ENCODE measurements at regions not wholly inside any gene's neighbourhood (a gene's known extent, or its start where the extent isn't known, plus 50 kb on each side); places are given as distances from the start of the nearest gene placed in this dataset.
"Not testable (repeated sequence)": the region's sequence is repeated elsewhere in the genome, so short reads cannot be mapped to it uniquely, and the experiment has no call there.

DNA sequence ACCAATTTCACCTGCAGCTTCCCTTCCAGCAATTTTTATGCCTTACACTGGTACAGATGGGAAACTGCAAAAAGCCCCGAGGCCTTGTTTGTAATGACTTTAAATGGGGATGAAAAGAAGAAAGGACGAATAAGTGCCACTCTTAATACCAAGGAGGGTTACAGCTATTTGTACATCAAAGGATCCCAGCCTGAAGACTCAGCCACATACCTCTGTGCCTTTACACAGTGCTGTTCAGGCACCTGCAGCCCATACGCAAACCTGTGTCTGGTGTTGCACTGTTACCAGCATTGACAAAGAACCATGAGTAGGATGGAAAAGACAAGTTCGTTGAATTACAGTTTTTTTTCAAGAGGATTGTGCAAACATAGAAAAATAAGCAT is 432.0 kb upstream of the OR4E1 start:
- Histone ChIP-seq H3K4me1 (ENCODE audit: low read depth) (no peaks in the 10 kb centered on the region), H3K9me3 (ENCODE audit: low read depth) (no peaks in the 10 kb centered on the region), H3K27ac (no peak overlapping the region), H3K27me3 (no peaks in the 10 kb centered on the region), H3K36me3 (no peaks in the 10 kb centered on the region), H3K4me3 (no peak overlapping the region)
- no peak for DNase-seq (ENCODE audit: low read depth in 1 of 2, low spot score in 1 of 2)
- TF ChIP-seq, protein P1, sequence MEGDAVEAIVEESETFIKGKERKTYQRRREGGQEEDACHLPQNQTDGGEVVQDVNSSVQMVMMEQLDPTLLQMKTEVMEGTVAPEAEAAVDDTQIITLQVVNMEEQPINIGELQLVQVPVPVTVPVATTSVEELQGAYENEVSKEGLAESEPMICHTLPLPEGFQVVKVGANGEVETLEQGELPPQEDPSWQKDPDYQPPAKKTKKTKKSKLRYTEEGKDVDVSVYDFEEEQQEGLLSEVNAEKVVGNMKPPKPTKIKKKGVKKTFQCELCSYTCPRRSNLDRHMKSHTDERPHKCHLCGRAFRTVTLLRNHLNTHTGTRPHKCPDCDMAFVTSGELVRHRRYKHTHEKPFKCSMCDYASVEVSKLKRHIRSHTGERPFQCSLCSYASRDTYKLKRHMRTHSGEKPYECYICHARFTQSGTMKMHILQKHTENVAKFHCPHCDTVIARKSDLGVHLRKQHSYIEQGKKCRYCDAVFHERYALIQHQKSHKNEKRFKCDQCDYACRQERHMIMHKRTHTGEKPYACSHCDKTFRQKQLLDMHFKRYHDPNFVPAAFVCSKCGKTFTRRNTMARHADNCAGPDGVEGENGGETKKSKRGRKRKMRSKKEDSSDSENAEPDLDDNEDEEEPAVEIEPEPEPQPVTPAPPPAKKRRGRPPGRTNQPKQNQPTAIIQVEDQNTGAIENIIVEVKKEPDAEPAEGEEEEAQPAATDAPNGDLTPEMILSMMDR (IDR thresholded peaks at IDR 0.05; ENCODE audit: low read depth, low read length): no peak

- Histone ChIP-seq H3K27ac (no peak overlapping the region), H3K4me3 (no peak overlapping the region), H3K36me3 (no peaks in the 10 kb centered on the region), H3K4me1 (ENCODE audit: low read depth) (no peaks in the 10 kb centered on the region), H3K27me3 (no peaks in the 10 kb centered on the region), H3K9me3 (ENCODE audit: low read depth) (no peaks in the 10 kb centered on the region)
- DNase-seq (ENCODE audit: low read depth in 1 of 2, low spot score in 1 of 2): no peak
- TF ChIP-seq, protein P1 (IDR thresholded peaks at IDR 0.05; ENCODE audit: low read depth, low read length): no peak
These were observed 431.5 kb upstream of the OR4E1 start for GRCh38 chr14:22105006-22105623.

DNA sequence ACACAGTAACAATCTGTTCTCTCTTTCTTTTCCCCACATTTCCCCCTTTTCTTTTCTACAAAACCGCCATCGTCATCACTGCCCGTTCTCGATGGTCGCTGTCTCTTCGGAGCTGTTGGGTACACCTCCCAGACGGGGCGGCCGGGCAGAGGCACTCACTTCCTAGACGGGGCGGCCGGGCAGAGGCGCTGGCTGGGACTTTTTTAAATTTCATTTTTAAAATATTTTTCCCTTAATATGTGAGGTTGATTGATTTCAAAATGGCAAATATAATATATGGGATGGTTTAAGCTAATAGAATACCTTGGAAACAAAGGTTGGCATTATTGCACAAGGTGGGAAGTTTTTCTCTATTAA is 427.1 kb upstream of the OR4E1 start:
- not testable (repeated sequence) for H3K4me1 ChIP-seq (ENCODE audit: low read depth); H3K27ac ChIP-seq; H3K27me3 ChIP-seq; H3K9me3 ChIP-seq (ENCODE audit: low read depth); H3K4me3 ChIP-seq; H3K36me3 ChIP-seq; DNase-seq (ENCODE audit: low read depth in 1 of 2, low spot score in 1 of 2)

- H3K4me1 ChIP-seq (ENCODE audit: low read depth): no peaks in the 10 kb centered on the region
- peak; percentile 75 to 88 for DNase-seq (ENCODE audit: low read depth in 1 of 2, low spot score in 1 of 2)
- no peak overlapping the region for H3K4me3 ChIP-seq
- H3K36me3 ChIP-seq: no peaks in the 10 kb centered on the region
- H3K9me3 ChIP-seq (ENCODE audit: low read depth): no peaks in the 10 kb centered on the region
- no peak overlapping the region for H3K27ac ChIP-seq
- H3K27me3 ChIP-seq: peaks cover 6% of the 10 kb centered on the region
- TF ChIP-seq, protein P1 (IDR thresholded peaks at IDR 0.05; ENCODE audit: low read depth, low read length): peak; percentile 70
These were observed 426.5 kb upstream of the OR4E1 start for GRCh38 chr14:22099942-22100763.

DNA sequence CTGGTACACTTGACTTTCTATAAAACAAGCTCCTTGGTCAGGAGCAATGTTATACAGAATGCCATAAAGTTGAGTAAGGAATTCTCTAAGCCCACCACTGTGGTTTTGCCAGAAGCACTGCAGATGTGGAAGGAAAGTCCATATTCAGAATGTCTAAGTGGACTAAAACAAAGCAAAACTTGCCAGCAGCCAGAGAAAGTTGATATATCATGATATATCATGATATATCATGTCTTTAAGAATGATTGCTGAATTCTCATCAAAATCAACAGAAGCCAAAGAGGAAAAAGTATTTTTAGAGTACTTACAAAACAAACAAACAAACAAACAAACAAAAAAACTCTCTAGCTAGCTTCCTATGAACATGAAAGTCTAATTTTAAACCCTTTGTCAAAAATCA is 424.8 kb upstream of the OR4E1 start:
- TF ChIP-seq, protein P1 (IDR thresholded peaks at IDR 0.05; ENCODE audit: low read depth, low read length): no peak
- H3K36me3 ChIP-seq: no peaks in the 10 kb centered on the region
- no peak overlapping the region for H3K4me3 ChIP-seq
- H3K27me3 ChIP-seq: peaks cover 6% of the 10 kb centered on the region
- no peak for DNase-seq (ENCODE audit: low read depth in 1 of 2, low spot score in 1 of 2)
- H3K4me1 ChIP-seq (ENCODE audit: low read depth): no peaks in the 10 kb centered on the region
- no peaks in the 10 kb centered on the region for H3K9me3 ChIP-seq (ENCODE audit: low read depth)
- no peak overlapping the region for H3K27ac ChIP-seq

GRCh38 chr14:22097586-22098292 is 424.1 kb upstream of the OR4E1 start:
- H3K4me1 ChIP-seq (ENCODE audit: low read depth): no peaks in the 10 kb centered on the region
- H3K36me3 ChIP-seq: no peaks in the 10 kb centered on the region
- no peak overlapping the region for H3K4me3 ChIP-seq
- H3K27me3 ChIP-seq: peaks cover 6% of the 10 kb centered on the region
- TF ChIP-seq, protein P1 (IDR thresholded peaks at IDR 0.05; ENCODE audit: low read depth, low read length): no peak
- DNase-seq (ENCODE audit: low read depth in 1 of 2, low spot score in 1 of 2): no peak
- no peaks in the 10 kb centered on the region for H3K9me3 ChIP-seq (ENCODE audit: low read depth)
- no peak overlapping the region for H3K27ac ChIP-seq
